SJCRH30 (cell line): ENCODE measurements at regions not wholly inside any gene's neighbourhood (a gene's known extent, or its start where the extent isn't known, plus 50 kb on each side); places are given as distances from the start of the nearest gene placed in this dataset.

ENCODE experiments used
- DNase-seq, 2 experiments: peaks; one replicate each; pipeline ENCODE4 v3.0.0-alpha.2; 2015 to 2020
- H3K27ac ChIP-seq: fragments of 250-450 bp; sonication (Bioruptor Pico); 2 replicates; pipeline ENCODE4 v1.5.1; 2020; ENCODE audit warnings: mild to moderate bottlenecking, moderate library complexity
- H3K27me3 ChIP-seq: fragments of 250-450 bp; sonication (Bioruptor Pico); 2 replicates; pipeline ENCODE4 v1.5.1; 2020; ENCODE audit warnings: mild to moderate bottlenecking, moderate library complexity
- H3K36me3 ChIP-seq: fragments of 250-450 bp; sonication (Bioruptor Pico); 2 replicates; pipeline ENCODE4 v1.5.1; 2020; ENCODE audit warnings: mild to moderate bottlenecking, moderate library complexity
- H3K4me1 ChIP-seq: fragments of 250-450 bp; sonication (Bioruptor Pico); 2 replicates; pipeline ENCODE4 v1.5.1; 2020; ENCODE audit warnings: mild to moderate bottlenecking, moderate library complexity
- H3K4me3 ChIP-seq: fragments of 250-450 bp; sonication (Bioruptor Pico); 2 replicates; pipeline ENCODE4 v1.5.1; 2020; ENCODE audit warnings: mild to moderate bottlenecking, moderate library complexity
- H3K9me3 ChIP-seq: fragments of 250-450 bp; sonication (Bioruptor Pico); replicated peaks from 2 replicates; pipeline ENCODE4 v1.5.1; 2020; ENCODE audit warnings: mild to moderate bottlenecking, moderate library complexity

DNA sequence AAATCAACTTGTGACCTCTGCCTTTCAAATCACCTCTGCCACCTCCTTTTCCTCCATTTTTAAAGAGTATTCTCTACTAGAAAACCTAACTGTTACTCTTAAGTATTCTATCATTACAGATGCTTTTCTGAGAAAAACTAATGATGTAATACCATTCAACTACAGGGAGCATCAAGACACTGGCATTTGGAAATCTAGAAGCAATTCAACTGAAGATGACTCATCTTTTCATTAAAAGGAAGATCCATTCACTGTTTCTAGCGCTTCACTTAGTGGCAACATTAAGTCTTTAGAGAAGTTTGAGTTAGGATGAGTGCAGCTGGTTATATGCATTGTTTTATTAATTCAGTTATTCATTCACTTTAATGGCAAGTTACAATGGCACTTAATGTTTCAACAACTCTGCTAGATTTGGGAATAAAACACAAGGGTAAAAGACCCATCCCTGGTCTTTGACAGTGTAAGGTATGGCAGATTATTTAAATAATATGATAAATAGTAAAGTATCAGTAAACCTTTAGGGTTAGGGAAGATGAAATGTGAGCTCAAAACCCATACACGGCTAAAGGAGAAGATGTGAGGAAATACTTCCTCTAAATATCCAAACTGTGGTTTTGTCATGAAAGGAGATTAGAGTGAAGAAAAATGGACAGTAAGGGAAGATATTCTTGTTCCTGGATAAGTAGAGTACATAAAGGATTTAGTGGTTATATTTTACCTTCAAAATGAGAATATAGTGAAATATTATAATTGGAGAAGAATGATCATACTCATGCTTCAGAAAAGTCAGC is 61.7 kb downstream of the KCNJ2 start:
- Histone ChIP-seq H3K27ac (no peak overlapping the region), H3K27me3 (no peaks in the 10 kb centered on the region), H3K4me1 (no peaks in the 10 kb centered on the region), H3K4me3 (no peak overlapping the region), H3K9me3 (no peaks in the 10 kb centered on the region), H3K36me3 (no peaks in the 10 kb centered on the region)
- no peak for DNase-seq

DNA sequence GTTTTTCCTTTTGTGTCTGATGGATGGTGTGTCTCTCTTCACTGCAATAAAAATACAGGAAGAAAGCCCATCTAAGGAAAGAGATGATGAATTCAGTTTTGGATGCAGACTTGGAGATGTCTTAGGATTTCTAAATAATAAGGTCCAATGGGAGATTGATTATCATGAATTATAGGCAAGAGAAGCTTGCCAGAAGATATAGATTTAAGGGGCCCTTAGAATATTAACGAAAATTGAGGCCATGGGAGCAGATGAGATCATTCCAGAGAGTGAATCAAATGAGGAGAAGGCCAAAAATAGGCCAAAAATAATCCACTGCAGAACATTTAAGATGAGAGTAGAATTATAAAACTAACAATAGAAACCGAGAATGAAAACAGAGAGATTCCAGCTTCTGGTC is 63.1 kb downstream of the KCNJ2 start:
- Histone ChIP-seq H3K36me3 (no peaks in the 10 kb centered on the region), H3K27ac (no peak overlapping the region), H3K9me3 (no peaks in the 10 kb centered on the region), H3K4me1 (no peaks in the 10 kb centered on the region), H3K4me3 (no peak overlapping the region), H3K27me3 (no peaks in the 10 kb centered on the region)
- DNase-seq = no peak

DNA sequence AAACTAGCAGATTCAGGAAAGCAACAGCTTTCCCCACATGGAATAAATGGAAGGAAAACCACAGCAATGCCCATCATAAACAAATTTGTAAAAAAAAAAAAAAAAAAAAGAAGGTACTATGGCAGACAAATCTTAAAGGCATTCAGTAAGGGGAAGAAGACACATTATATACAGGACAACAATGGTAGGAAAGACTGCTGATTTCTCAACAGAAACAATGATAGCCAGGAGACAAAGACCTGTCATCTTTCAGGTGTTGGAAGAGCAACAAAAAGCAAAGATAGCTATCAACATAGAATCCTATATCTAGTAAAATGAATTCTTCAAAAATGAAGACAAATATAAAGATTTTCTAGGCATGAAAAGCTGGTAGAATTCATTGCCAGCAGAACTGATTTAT is 65.9 kb downstream of the KCNJ2 start:
- Histone ChIP-seq H3K27ac (no peak overlapping the region), H3K9me3 (no peaks in the 10 kb centered on the region), H3K4me1 (no peaks in the 10 kb centered on the region), H3K4me3 (no peak overlapping the region), H3K27me3 (no peaks in the 10 kb centered on the region), H3K36me3 (no peaks in the 10 kb centered on the region)
- no peak for DNase-seq

DNA sequence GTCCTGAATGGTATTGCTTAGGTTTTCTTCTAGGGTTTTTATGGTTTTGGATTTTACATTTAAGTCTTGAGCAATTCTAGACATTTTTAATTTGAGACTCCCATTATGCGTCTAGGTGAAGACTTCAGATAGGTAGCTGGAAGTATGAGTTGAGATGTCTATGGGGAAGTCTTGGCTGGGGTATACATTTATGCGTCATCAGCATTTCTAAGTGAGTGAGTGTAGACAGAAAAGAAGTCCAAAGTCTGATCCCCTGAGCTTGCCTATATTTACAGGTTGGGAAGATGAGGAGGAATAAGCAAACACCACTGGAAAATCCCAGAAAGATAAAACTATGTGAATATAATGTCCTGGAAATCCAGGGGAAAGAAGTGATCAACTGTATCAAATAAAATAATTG is 68.9 kb downstream of the KCNJ2 start:
- H3K36me3 ChIP-seq = no peaks in the 10 kb centered on the region
- no peak overlapping the region for H3K4me3 ChIP-seq
- DNase-seq = no peak
- H3K4me1 ChIP-seq = no peaks in the 10 kb centered on the region
- no peaks in the 10 kb centered on the region for H3K9me3 ChIP-seq
- no peaks in the 10 kb centered on the region for H3K27me3 ChIP-seq
- H3K27ac ChIP-seq = no peak overlapping the region

DNA sequence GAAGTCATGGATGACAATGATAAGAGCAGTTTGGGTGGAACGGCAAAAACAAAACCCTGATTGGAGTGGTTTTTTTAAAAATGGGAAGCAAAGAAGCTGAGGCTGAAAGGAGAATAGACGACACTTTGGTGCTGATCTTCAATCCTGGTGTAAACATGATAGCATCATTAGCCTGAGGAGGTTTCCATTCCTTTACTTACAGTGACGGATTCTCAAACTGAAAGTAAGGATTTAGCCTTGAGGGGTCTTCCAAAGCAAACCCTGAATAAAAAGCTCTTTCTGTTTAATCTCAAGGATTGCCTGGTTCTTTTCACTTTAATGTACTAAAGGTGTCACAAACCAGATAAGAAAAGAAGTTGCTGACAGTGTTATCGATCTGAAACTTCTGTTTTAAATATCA is 69.3 kb downstream of the KCNJ2 start:
- no peak for DNase-seq
- Histone ChIP-seq H3K27me3 (no peaks in the 10 kb centered on the region), H3K4me1 (no peaks in the 10 kb centered on the region), H3K27ac (no peak overlapping the region), H3K36me3 (no peaks in the 10 kb centered on the region), H3K9me3 (no peaks in the 10 kb centered on the region), H3K4me3 (no peak overlapping the region)

DNA sequence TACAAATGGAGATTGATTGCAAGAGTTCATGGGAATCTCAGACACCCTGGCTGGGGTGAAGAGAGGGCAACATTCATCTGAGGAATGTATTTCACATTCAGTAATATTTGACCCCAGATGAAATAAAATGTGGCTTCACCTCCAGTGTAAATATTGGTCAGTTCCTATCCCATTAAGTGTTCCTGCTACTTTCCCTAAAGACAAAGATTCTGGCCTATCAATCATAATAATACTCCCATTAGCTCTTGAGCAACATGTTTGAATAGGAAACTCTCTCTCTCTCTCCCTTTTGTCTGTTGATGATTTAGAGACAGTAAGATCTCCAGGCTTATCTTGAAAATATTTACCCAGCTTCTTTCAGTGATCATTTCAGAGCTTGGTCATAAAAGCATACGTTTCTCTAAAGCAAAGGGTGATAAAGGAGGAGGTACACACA is 70.1 kb downstream of the KCNJ2 start:
- no peaks in the 10 kb centered on the region for H3K4me1 ChIP-seq
- H3K27me3 ChIP-seq = no peaks in the 10 kb centered on the region
- no peak overlapping the region for H3K4me3 ChIP-seq
- H3K9me3 ChIP-seq = no peaks in the 10 kb centered on the region
- no peak overlapping the region for H3K27ac ChIP-seq
- H3K36me3 ChIP-seq = no peaks in the 10 kb centered on the region
- DNase-seq = no peak

DNA sequence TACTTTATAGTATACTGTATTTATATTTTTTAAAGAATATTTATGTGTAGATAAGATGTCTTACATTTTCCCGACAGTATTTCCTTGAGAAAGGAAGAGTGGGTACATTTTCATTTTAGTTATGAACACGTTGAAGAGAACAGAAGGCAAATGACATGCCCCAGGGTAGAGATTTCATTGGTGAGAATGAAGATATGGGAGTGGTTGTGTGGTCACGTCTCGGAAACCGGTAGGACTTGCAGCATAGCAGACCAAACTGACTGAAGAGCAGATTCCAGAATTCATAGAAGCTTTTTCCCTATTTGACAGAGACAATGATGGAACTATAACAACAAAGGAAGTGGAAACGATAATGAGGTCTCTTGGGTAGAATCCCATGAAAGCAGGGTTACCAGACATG is 71.7 kb downstream of the KCNJ2 start:
- Histone ChIP-seq H3K27me3 (no peaks in the 10 kb centered on the region), H3K36me3 (no peaks in the 10 kb centered on the region), H3K4me1 (no peaks in the 10 kb centered on the region), H3K27ac (no peak overlapping the region), H3K9me3 (no peaks in the 10 kb centered on the region), H3K4me3 (no peak overlapping the region)
- no peak for DNase-seq

DNA sequence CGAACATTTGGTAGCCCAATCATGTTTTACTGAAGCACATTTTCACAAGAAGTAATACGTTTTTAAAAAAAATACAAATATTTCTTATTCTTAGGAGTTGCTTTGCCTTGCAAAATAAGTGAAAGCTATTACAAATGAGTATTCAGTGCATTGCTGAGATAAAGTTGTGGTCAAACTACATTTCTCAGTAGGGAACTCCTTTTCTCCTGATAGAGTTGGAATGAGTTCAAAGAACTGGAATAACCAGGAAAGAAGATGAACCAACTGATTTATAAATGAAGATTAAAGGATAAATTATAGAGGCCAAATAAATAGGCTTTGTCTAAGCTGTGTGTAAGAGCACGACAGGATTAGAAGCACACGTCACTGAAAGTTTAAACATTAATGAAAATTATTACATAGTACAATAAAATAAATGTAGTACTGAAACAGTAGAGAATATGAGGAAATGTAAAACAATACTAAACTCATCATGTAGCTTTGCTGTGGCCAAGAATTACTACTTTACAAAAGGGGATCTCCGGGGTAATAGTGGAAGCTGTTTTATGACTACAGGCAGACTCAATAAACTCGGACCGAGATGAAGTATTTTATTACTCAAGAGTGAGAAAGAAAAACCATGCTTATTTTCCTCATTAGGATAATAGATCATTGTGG is 73.6 kb downstream of the KCNJ2 start:
- DNase-seq = no peak
- Histone ChIP-seq H3K4me3 (no peak overlapping the region), H3K36me3 (no peaks in the 10 kb centered on the region), H3K27me3 (no peaks in the 10 kb centered on the region), H3K4me1 (no peaks in the 10 kb centered on the region), H3K27ac (no peak overlapping the region), H3K9me3 (no peaks in the 10 kb centered on the region)

DNA sequence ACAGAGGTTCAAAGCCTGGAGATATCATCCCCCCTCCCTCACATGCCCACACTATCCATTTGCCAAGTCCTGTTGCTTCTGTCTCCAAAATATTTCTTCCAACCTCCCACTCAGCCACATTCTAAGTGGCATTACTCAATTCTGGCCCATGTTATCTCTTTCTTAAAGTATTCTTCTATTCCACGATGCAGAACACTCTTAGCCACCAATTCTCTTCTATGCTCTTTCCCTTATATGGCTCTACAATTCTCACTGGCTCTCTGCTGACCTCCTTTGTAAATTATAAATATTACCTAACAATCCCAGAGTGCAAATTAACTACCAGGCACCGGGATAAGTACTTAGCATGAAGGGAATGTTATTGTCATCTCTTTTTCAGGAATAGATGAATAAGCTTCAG is 82.4 kb downstream of the KCNJ2 start:
- Histone ChIP-seq H3K27ac (no peak overlapping the region), H3K4me3 (no peak overlapping the region), H3K27me3 (no peaks in the 10 kb centered on the region), H3K9me3 (no peaks in the 10 kb centered on the region), H3K36me3 (no peaks in the 10 kb centered on the region), H3K4me1 (peaks cover 14% of the 10 kb centered on the region)
- DNase-seq = no peak

DNA sequence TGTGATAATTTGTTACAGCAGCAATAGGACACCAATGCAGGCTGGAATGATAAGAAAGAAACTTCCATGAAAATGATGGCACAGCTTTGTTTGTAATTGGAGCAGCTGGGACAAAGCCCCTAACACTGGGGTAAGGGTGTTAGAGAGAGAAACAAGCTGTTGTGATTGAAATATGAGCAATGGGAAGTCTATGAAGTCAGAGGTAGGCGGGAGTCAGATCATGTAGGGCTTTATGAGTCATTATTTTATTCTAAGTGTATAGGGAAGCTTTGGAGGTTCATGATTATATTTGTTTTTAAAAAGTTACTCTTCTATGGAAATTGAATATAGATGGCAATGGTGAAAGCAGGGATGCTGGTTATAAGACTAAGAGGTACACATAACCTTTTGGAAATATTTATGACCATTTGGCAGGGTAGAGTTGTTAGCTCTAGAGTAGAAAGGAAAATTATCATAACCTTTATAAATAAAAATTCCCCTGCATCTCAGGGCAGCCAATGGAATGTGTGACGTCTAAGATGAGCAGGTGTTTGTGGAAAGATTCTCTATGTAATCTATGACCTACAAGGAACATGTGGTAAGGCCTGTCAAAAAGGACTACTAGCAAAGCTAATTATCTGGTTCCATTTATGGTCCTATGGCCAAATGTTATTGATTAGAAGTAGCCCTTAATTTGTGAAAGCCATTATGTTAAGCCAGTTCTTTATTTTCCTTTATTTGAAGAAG is 85.6 kb downstream of the KCNJ2 start:
- H3K27ac ChIP-seq = peak overlapping the region; percentile 23
- DNase-seq = peak; percentile 2 to 36
- no peaks in the 10 kb centered on the region for H3K27me3 ChIP-seq
- H3K36me3 ChIP-seq = no peaks in the 10 kb centered on the region
- peaks cover 14% of the 10 kb centered on the region for H3K4me1 ChIP-seq
- no peaks in the 10 kb centered on the region for H3K9me3 ChIP-seq
- no peak overlapping the region for H3K4me3 ChIP-seq

DNA sequence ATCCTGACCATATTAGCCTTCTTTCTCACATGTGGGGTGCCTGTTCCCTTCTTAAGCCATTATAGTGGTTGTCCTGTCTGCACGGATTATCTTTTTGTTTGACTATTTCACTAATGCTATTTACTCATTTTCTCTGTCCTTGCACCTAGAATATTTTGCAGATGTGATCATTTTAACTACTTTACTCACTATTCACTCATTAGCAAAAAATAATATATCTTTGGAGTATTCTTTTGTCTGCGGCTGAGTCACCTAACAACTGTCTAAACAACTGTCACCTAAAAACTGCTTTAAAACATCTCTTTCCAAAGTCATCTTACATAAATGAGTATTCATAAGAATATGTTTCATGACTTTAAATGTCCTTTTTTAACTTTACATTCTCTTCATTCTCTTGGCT is 87.4 kb downstream of the KCNJ2 start:
- H3K27me3 ChIP-seq = no peaks in the 10 kb centered on the region
- H3K36me3 ChIP-seq = no peaks in the 10 kb centered on the region
- no peak overlapping the region for H3K4me3 ChIP-seq
- no peaks in the 10 kb centered on the region for H3K9me3 ChIP-seq
- DNase-seq = no peak
- H3K4me1 ChIP-seq = peaks cover 14% of the 10 kb centered on the region
- H3K27ac ChIP-seq = no peak overlapping the region

DNA sequence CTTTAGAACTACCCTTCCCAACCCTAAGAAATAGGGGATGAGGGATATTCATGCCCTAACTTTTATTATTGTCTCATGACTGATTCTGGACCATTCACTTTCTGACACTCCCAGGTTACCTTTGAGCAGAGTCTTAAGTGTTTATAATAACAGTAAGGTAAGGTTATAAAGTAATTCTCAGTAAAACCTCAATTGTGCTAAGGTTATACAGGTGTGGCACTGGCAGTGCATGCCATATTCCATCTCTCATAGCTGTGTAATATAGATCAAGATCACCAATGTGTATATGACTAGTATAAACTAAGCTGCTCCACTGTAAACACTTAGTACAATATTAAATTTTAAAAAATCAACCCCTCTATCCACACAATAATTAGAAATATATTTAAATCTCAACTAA is 89.1 kb downstream of the KCNJ2 start:
- H3K4me1 ChIP-seq = peaks cover 14% of the 10 kb centered on the region
- H3K27me3 ChIP-seq = no peaks in the 10 kb centered on the region
- no peaks in the 10 kb centered on the region for H3K36me3 ChIP-seq
- H3K4me3 ChIP-seq = no peak overlapping the region
- no peak for DNase-seq
- H3K27ac ChIP-seq = no peak overlapping the region
- H3K9me3 ChIP-seq = no peaks in the 10 kb centered on the region

DNA sequence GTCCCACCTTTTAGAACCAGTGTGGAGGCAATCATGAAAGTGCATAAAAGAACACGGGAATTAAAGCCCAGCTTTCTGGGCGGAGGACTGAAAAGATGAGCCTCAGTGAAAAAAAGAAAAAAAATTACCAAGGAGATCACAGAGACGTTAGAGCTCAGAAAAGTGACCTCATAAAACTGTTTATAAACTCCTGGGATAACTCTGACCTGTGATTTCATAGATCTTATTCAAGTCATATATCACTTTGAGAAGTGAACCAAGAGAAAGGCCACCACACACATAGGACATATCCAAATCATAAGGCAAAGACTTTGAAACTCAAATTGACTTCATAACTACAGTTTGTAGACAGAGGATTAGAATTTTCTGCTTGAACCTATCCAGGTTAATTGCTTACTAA is 90.1 kb downstream of the KCNJ2 start:
- DNase-seq = no peak
- no peaks in the 10 kb centered on the region for H3K36me3 ChIP-seq
- H3K9me3 ChIP-seq = no peaks in the 10 kb centered on the region
- H3K27me3 ChIP-seq = no peaks in the 10 kb centered on the region
- no peak overlapping the region for H3K4me3 ChIP-seq
- peaks cover 13% of the 10 kb centered on the region for H3K4me1 ChIP-seq
- no peak overlapping the region for H3K27ac ChIP-seq

DNA sequence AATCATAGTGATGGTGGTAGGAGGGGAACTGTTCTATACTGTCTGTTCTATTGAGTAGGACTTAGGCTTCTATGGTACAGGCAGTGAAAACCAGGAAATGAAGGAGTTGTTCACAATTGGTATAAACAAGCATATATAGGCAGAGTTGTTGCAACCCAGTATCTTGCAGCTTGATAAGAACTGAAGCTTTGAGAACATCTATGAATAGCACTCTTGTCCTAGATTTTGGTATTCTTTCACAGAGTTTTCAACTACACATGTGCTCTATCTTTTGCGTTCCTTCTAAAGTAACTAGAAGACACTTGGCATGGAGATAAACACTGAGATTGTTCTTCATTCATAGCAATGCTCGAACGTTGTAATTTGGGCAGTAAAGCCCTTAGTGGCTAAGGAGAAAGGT is 91.8 kb downstream of the KCNJ2 start:
- no peaks in the 10 kb centered on the region; the same call in 1 of the 2 replicates for H3K4me1 ChIP-seq
- no peak overlapping the region for H3K4me3 ChIP-seq
- no peaks in the 10 kb centered on the region for H3K9me3 ChIP-seq
- no peak overlapping the region for H3K27ac ChIP-seq
- no peaks in the 10 kb centered on the region for H3K36me3 ChIP-seq
- DNase-seq = no peak
- no peaks in the 10 kb centered on the region for H3K27me3 ChIP-seq

DNA sequence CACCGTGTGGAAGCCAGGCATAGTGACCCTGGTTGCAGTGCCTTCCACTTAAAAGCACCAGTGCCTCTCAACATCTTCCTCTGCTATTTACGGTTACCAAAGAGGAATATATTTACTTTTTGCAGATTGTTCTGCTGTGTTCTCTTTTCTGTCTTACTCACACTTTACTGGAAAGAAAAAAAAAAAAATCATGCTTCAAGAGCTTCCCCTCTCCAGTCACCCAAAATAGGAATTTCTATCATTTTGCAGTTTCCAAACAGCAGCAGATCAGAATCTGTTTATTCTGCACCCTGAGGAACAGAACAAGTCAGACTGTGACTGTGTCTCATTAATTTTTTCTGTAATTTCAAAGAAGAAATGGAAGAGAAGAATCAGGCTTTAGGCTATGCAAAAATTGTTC is 96.1 kb downstream of the KCNJ2 start:
- H3K27ac ChIP-seq = no peak overlapping the region
- no peaks in the 10 kb centered on the region for H3K36me3 ChIP-seq

More for the DNA sequence above, 96.1 kb downstream of the KCNJ2 start:
- Histone ChIP-seq H3K4me3 (no peak overlapping the region), H3K4me1 (no peaks in the 10 kb centered on the region), H3K27me3 (peaks cover 7% of the 10 kb centered on the region), H3K9me3 (no peaks in the 10 kb centered on the region)
- DNase-seq = no peak
